Cardiac muscle cell (in vitro differentiated cells and primary cell): ENCODE measurements at regions not wholly inside any gene's neighbourhood (a gene's known extent, or its start where the extent isn't known, plus 50 kb on each side); places are given as distances from the start of the nearest gene placed in this dataset.

Experiments
- DNase-seq, 2 donors: peaks; one replicate each; pipeline versions ENCODE4 v3.0.0 to v3.0.0-alpha.2; 2010 to 2017; ENCODE audit warnings: low read depth in 1 of 2, low spot score in 1 of 2
- H3K27ac ChIP-seq: fragments of 200-600 bp; sonication (generic); 2 replicates; pipeline ENCODE4 v1.5.1; 2016
- H3K27me3 ChIP-seq: fragments of 200-600 bp; sonication (generic); 2 replicates; pipeline ENCODE4 v1.6.0; 2016; ENCODE audit warnings: control low read depth
- H3K36me3 ChIP-seq: fragments of 200-600 bp; sonication (generic); 2 replicates; pipeline ENCODE4 v1.5.1; 2016; ENCODE audit warnings: control low read depth
- H3K4me1 ChIP-seq: fragments of 200-600 bp; sonication (generic); 2 replicates; pipeline ENCODE4 v1.8.1; 2017; ENCODE audit warnings: low read depth, mild to moderate bottlenecking, mixed run types
- H3K4me3 ChIP-seq: fragments of 200-600 bp; sonication (generic); 2 replicates; pipeline ENCODE4 v1.5.1; 2016; ENCODE audit warnings: mild to moderate bottlenecking
- H3K9me3 ChIP-seq: fragments of 200-600 bp; sonication (generic); 2 replicates; pipeline ENCODE4 v1.5.1; 2017; ENCODE audit warnings: low read depth, mild to moderate bottlenecking, control low read depth
- TF ChIP-seq, protein P1 (sequence below): IDR thresholded peaks from 2 replicates; pipeline ENCODE4 v1.5.1; 2012; ENCODE audit warnings: low read depth, mild to moderate bottlenecking, low read length

DNA sequence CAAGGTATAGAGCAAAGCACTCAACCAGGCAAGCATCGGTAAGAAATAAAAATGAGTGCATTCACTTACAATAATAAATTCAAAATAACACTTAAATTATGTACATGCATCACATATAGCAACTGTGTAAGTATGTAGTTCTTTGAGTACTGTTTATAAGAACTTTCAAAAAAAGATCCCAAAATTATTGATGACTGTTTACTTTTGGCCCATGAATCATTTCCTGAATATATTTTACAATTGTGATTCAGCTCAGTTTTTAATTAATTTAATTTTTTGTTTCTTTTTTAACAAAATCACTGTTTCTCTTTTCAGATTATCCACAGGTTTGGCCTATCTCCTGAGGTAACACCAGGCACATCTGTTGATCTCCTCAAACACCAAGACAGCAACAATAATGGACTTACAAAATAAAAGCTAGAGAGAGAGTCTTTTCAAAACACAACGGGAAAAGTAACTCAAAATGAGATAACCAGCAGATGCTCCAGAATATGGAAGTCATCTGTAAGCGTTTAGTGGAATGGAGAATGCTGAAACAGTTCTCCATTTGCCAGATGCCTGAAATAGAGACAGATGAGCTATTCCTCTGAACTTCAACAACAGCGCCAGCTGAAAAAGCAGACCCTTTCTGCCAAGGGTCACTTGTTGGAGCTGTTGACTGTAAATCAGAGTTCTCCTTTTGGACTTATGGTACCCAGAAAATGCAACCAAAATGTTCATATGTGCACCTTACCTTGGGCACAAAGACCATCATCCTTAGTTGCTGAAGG, 348.6 kb upstream of the RGMB start:
- H3K36me3 ChIP-seq = no peaks in the 10 kb centered on the region
- no peak overlapping the region for H3K4me3 ChIP-seq
- H3K4me1 ChIP-seq = no peaks in the 10 kb centered on the region
- no peaks in the 10 kb centered on the region for H3K27me3 ChIP-seq
- TF ChIP-seq, protein P1, sequence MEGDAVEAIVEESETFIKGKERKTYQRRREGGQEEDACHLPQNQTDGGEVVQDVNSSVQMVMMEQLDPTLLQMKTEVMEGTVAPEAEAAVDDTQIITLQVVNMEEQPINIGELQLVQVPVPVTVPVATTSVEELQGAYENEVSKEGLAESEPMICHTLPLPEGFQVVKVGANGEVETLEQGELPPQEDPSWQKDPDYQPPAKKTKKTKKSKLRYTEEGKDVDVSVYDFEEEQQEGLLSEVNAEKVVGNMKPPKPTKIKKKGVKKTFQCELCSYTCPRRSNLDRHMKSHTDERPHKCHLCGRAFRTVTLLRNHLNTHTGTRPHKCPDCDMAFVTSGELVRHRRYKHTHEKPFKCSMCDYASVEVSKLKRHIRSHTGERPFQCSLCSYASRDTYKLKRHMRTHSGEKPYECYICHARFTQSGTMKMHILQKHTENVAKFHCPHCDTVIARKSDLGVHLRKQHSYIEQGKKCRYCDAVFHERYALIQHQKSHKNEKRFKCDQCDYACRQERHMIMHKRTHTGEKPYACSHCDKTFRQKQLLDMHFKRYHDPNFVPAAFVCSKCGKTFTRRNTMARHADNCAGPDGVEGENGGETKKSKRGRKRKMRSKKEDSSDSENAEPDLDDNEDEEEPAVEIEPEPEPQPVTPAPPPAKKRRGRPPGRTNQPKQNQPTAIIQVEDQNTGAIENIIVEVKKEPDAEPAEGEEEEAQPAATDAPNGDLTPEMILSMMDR = no peak
- no peak for DNase-seq
- H3K27ac ChIP-seq = no peak overlapping the region
- no peaks in the 10 kb centered on the region for H3K9me3 ChIP-seq

DNA sequence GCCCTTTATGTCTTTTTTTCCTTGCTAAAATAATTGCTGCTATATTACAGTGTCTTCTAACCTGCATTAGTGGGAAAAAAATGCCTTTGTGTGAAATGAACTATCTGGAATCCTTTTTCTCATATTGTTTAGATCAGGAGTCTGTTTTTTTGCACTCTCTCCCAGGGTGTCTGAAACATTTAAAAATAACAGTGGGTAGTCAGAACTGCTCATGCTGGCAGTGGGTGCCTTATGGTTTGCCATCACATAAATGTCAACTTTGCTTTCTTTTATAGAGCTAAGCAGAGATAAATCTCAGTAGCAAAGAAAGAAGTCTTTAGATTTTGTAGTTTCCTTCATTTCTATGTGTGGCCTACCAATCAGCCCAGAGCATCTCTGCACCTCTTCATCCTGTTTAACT, 347.8 kb upstream of the RGMB start:
- Histone ChIP-seq H3K27ac (no peak overlapping the region), H3K36me3 (no peaks in the 10 kb centered on the region), H3K9me3 (no peaks in the 10 kb centered on the region), H3K27me3 (no peaks in the 10 kb centered on the region), H3K4me1 (no peaks in the 10 kb centered on the region), H3K4me3 (no peak overlapping the region)
- TF ChIP-seq, protein P1 = no peak
- DNase-seq = no peak

DNA sequence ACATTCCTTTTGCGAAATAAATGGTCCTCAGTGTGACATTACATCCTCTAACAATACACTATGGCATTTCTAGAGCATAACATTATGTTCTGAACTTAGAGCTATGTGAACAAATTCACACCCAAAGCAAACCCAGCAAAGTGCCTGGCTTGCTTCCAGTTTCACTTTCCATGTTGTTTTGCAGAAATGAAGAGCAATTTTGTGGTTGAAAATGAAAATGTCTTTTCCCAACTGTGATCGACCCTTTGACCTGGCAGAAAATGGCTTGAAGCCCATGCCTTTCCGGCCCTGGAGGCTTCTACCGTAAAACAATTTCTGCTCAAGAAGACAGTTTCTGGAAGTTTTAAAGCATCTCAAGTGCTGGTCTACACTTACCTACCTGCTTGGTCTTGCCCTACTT, 344.7 kb upstream of the RGMB start:
- no peaks in the 10 kb centered on the region for H3K27me3 ChIP-seq
- H3K36me3 ChIP-seq = no peaks in the 10 kb centered on the region
- H3K4me3 ChIP-seq = no peak overlapping the region
- H3K27ac ChIP-seq = no peak overlapping the region
- no peaks in the 10 kb centered on the region for H3K9me3 ChIP-seq
- TF ChIP-seq, protein P1 = no peak
- DNase-seq = peak in 1 of 2 donors; percentile 89
- H3K4me1 ChIP-seq = no peaks in the 10 kb centered on the region

DNA sequence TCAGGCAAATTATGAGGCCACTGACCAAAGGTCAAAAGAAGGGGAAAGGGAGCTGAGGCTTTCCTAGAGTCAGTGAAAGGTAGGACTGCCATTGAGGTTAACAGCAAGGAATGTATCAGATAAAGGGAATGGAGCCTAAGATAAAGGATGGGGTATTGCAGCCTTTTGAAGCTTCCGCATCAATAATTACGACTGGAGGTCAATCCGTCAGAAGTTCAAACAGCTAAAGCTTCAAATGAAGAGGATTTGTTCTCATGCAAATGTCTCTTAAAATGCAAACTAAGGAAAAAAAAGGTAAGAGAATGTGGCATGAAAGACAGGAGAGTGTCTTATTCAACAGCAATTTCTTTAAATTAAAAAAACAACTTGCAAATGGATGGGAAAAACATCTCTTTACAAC, 341.1 kb upstream of the RGMB start:
- no peak for DNase-seq

DNA sequence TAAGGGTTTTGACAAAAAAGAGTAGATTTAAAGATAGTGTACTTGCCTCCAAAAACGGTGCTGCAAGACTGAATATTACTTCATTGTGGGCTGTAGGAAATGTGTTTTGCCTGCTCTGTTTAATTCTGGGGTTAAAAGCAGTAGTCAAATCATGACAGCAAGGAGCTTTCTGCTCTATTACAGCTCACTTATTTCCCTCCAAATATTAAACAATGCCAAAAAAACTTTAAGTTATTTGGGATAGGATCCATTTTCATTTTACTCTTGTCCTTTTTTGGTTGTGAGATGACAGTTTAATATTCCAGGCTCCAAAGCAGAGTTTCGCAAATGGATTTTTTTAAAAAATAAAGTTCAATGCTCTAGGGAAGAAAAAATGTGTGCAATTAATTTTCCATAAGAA, 340.4 kb upstream of the RGMB start:
- no peak overlapping the region for H3K27ac ChIP-seq
- peak in 1 of 2 donors; percentile 14 for DNase-seq
- no peaks in the 10 kb centered on the region for H3K27me3 ChIP-seq
- no peaks in the 10 kb centered on the region for H3K9me3 ChIP-seq
- H3K36me3 ChIP-seq = no peaks in the 10 kb centered on the region
- H3K4me1 ChIP-seq = no peaks in the 10 kb centered on the region
- no peak overlapping the region for H3K4me3 ChIP-seq
- TF ChIP-seq, protein P1 = no peak

More for the DNA sequence above, 341.1 kb upstream of the RGMB start:
- H3K36me3 ChIP-seq = no peaks in the 10 kb centered on the region
- no peaks in the 10 kb centered on the region for H3K9me3 ChIP-seq
- H3K27ac ChIP-seq = no peak overlapping the region
- TF ChIP-seq, protein P1 = no peak
- H3K4me3 ChIP-seq = no peak overlapping the region
- H3K4me1 ChIP-seq = no peaks in the 10 kb centered on the region
- H3K27me3 ChIP-seq = no peaks in the 10 kb centered on the region
